Left renal pelvis (tissue), 4 donors: ENCODE measurements at regions not wholly inside any gene's neighbourhood (a gene's known extent, or its start where the extent isn't known, plus 50 kb on each side); places are given as distances from the start of the nearest gene placed in this dataset.
A peak's percentile ranks its signal among the peaks of the same experiment; 100 is the strongest.

Source experiments
- DNase-seq, 4 donors: peaks; one replicate each; pipeline ENCODE4 v3.0.0-alpha.2; 2013; ENCODE audit warnings: low read depth in 4 of 4, low spot score in 3 of 4

- DNase-seq, result no peak
Observed at GRCh38 chr1:95369985-95370690, 136.1 kb downstream of the RWDD3 start.

- no peak for DNase-seq
Observed at GRCh38 chr1:95370691-95371562, 136.9 kb downstream of the RWDD3 start.

GRCh38 chr1:95371666-95372282 is 137.8 kb downstream of the RWDD3 start:
- DNase-seq, result no peak

GRCh38 chr1:95375174-95375573 is 141.2 kb downstream of the RWDD3 start:
- DNase-seq, result no peak

- DNase-seq, result no peak
Observed at GRCh38 chr1:95380909-95381308, 146.9 kb downstream of the RWDD3 start.

GRCh38 chr1:95382000-95382786 is 148.2 kb downstream of the RWDD3 start:
- no peak for DNase-seq

GRCh38 chr1:95383111-95383510 is 149.1 kb downstream of the RWDD3 start:
- DNase-seq, result no peak

GRCh38 chr1:95384567-95384966 is 150.6 kb downstream of the RWDD3 start:
- DNase-seq, result peak; percentile 18 to 51 (median 29)

- no peak for DNase-seq
Observed at GRCh38 chr1:95386371-95386770, 152.4 kb downstream of the RWDD3 start.

GRCh38 chr1:95386915-95387314 is 152.9 kb downstream of the RWDD3 start:
- DNase-seq, result no peak

- no peak for DNase-seq
Observed at GRCh38 chr1:95388031-95388430, 154.0 kb downstream of the RWDD3 start.

- no peak for DNase-seq
Observed at GRCh38 chr1:95393434-95393833, 159.4 kb downstream of the RWDD3 start.

- no peak for DNase-seq
Observed at GRCh38 chr1:95396557-95396956, 162.5 kb downstream of the RWDD3 start.

- no peak for DNase-seq
Observed at GRCh38 chr1:95402780-95403179, 168.8 kb downstream of the RWDD3 start.

- DNase-seq, result no peak
Observed at GRCh38 chr1:95406279-95406678, 172.3 kb downstream of the RWDD3 start.

- no peak for DNase-seq
Observed at GRCh38 chr1:95407131-95407885, 173.3 kb downstream of the RWDD3 start.

- no peak for DNase-seq
Observed at GRCh38 chr1:95407886-95408291, 173.9 kb downstream of the RWDD3 start.

- no peak for DNase-seq
Observed at GRCh38 chr1:95408507-95409136, 174.6 kb downstream of the RWDD3 start.

- DNase-seq, result no peak
Observed at GRCh38 chr1:95409276-95409675, 175.3 kb downstream of the RWDD3 start.

GRCh38 chr1:95409901-95410300 is 175.9 kb downstream of the RWDD3 start:
- DNase-seq, result no peak
